GM12874 (cell line): ENCODE measurements at regions not wholly inside any gene's neighbourhood (a gene's known extent, or its start where the extent isn't known, plus 50 kb on each side); places are given as distances from the start of the nearest gene placed in this dataset.

Experiments used
- CTCF ChIP-seq: IDR thresholded peaks from 2 replicates; pipeline ENCODE4 v1.5.1; 2011; ENCODE audit warnings: low read depth, mild to moderate bottlenecking, control low read depth, low read length, moderate library complexity; ENCODE audit not compliant: insufficient read depth

GRCh38 chr6:170227996-170228945 lies 62.6 kb downstream of the DLL1 start:
- TF ChIP-seq CTCF = no peak

GRCh38 chr6:170227521-170227983 lies 63.3 kb downstream of the DLL1 start:
- TF ChIP-seq CTCF = no peak

GRCh38 chr6:170226647-170227046 lies 64.2 kb downstream of the DLL1 start:
- no peak for TF ChIP-seq CTCF

- TF ChIP-seq CTCF = no peak
Observed at GRCh38 chr6:170225852-170226417, 64.9 kb downstream of the DLL1 start.

GRCh38 chr6:170224694-170225660 lies 65.9 kb downstream of the DLL1 start:
- TF ChIP-seq CTCF = no peak

- no peak for TF ChIP-seq CTCF
Observed at GRCh38 chr6:170223718-170224693, 66.9 kb downstream of the DLL1 start.
